Mammary epithelial cell (primary cell): ENCODE measurements at regions not wholly inside any gene's neighbourhood (a gene's known extent, or its start where the extent isn't known, plus 50 kb on each side); places are given as distances from the start of the nearest gene placed in this dataset.

Experiments
- CTCF ChIP-seq, 2 donors: IDR thresholded peaks in 1 of 2; conservative IDR thresholded peaks in 1 of 2; 2 replicates each; pipeline ENCODE4 v1.5.1; 2011 to 2012; ENCODE audit warnings: inconsistent platforms in 2 of 2, low read length in 2 of 2, mild to moderate bottlenecking in 2 of 2, control low read depth in 1 of 2, low read depth in 1 of 2; ENCODE audit not compliant: insufficient read depth in 1 of 2; ENCODE audit errors: extremely low read depth in 1 of 2
- EZH2 ChIP-seq: IDR thresholded peaks from 2 replicates; pipeline ENCODE4 v1.6.1; 2012; ENCODE audit warnings: low read length, inconsistent platforms, borderline replicate concordance

GRCh38 chr16:26877421-26877820 is 189.3 kb upstream of the C16orf82 start:
- TF ChIP-seq CTCF (conservative IDR thresholded peaks at IDR 0.05 in 1 of 2, IDR thresholded peaks at IDR 0.05 in 1 of 2; ENCODE audit: extremely low read depth in 1 of 2, insufficient read depth in 1 of 2, low read depth in 1 of 2, low read length in 2 of 2): no peak
- TF ChIP-seq EZH2: no peak
